ENCODE measurements at regions not wholly inside any gene's neighbourhood (a gene's known extent, or its start where the extent isn't known, plus 50 kb on each side); places are given as distances from the start of the nearest gene placed in this dataset.

DNA sequence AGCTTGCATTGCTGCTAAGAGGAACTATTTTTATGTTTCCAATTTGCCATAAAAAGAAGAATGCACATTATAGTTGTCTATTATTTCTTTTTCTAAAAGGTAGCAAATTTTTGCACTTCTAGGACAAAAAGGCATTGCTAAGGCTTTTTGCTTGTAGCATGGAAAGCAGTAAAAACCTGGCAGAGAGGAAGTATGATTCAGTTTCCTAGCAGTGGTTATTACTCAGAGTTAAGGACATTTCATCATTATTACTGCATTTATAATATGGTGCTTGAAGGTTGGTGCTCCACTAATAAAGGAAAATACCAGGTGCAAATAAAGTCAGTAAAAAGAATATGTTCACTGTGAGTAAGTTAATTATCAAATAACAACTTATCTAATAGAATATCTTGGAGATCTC, 179.8 kb upstream of the PLPPR1 start:
- Histone ChIP-seq H3K9me3 (no peaks in the 10 kb centered on the region), H3K4me1 (no peaks in the 10 kb centered on the region), H3K4me3 (no peak overlapping the region), H3K36me3 (no peaks in the 10 kb centered on the region), H3K27me3 (no peaks in the 10 kb centered on the region), H3K27ac (no peak overlapping the region)
- TF ChIP-seq CTCF (IDR thresholded peaks at IDR 0.05), result no peak
- TF ChIP-seq POLR2A (IDR thresholded peaks at IDR 0.05), result no peak
- DNase-seq (ENCODE audit: low spot score in 2 of 2), result no peak

- 20% methylated on average over 4 of the region's 4 CpGs for WGBS
- H3K27me3 ChIP-seq, result no peaks in the 10 kb centered on the region
- H3K27ac ChIP-seq, result no peak overlapping the region
- no peak for DNase-seq (ENCODE audit: low spot score in 2 of 2)
- H3K36me3 ChIP-seq, result no peaks in the 10 kb centered on the region
- H3K4me1 ChIP-seq, result no peaks in the 10 kb centered on the region
- TF ChIP-seq POLR2AphosphoS5 (IDR thresholded peaks at IDR 0.05) (no peak), CTCF (IDR thresholded peaks at IDR 0.05) (no peak), EP300 (IDR thresholded peaks at IDR 0.05) (no peak), POLR2A (IDR thresholded peaks at IDR 0.05) (no peak)
- H3K4me3 ChIP-seq, result no peak overlapping the region
- no peaks in the 10 kb centered on the region for H3K9me3 ChIP-seq
These were observed 176.4 kb upstream of the PLPPR1 start for GRCh38 chr9:100852088-100852487.

DNA sequence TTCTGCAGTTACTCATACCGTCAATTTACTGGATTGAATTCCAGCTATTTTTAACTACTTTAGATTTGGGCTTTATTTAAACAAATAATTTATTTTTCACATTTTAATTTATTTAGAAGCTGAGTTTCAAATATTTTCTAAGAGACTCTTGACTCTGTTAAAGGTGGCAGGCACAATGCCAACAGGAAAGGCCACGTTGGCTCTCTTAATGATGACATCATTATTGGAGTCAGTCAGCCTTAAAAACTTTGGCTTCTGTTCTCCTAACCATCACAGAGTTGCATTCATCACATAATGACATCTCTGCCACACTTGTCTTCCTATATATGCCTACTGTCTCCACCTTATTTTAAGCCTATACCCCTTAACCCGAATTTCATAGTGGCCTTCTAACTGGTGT, 172.3 kb upstream of the PLPPR1 start:
- WGBS, result 43% methylated on average over 3 of the region's 3 CpGs
- no peaks in the 10 kb centered on the region for H3K36me3 ChIP-seq
- DNase-seq (ENCODE audit: low spot score in 2 of 2), result no peak
- no peaks in the 10 kb centered on the region for H3K4me1 ChIP-seq
- H3K27me3 ChIP-seq, result no peaks in the 10 kb centered on the region
- no peak overlapping the region for H3K4me3 ChIP-seq
- peaks cover 3% of the 10 kb centered on the region for H3K9me3 ChIP-seq
- no peak for TF ChIP-seq POLR2A (IDR thresholded peaks at IDR 0.05)
- no peak overlapping the region for H3K27ac ChIP-seq

GRCh38 chr9:100865111-100865510, 163.4 kb upstream of the PLPPR1 start:
- H3K27ac ChIP-seq, result no peak overlapping the region

GRCh38 chr9:100865648-100866047, 162.9 kb upstream of the PLPPR1 start:
- TF ChIP-seq POLR2A (IDR thresholded peaks at IDR 0.05) (no peak), POLR2AphosphoS5 (IDR thresholded peaks at IDR 0.05) (no peak), CTCF (IDR thresholded peaks at IDR 0.05) (no peak), EP300 (IDR thresholded peaks at IDR 0.05) (no peak)
- 84% methylated on average over 4 of the region's 4 CpGs for whole genome bisulfite sequencing
- Histone ChIP-seq H3K9me3 (no peaks in the 10 kb centered on the region), H3K27me3 (no peaks in the 10 kb centered on the region), H3K27ac (no peak overlapping the region), H3K4me3 (no peak overlapping the region), H3K4me1 (no peaks in the 10 kb centered on the region), H3K36me3 (no peaks in the 10 kb centered on the region)
- DNase-seq (ENCODE audit: low spot score in 2 of 2), result no peak

More at GRCh38 chr9:100865111-100865510, 163.4 kb upstream of the PLPPR1 start:
- no peak for DNase-seq (ENCODE audit: low spot score in 2 of 2)
- Histone ChIP-seq H3K27me3 (no peaks in the 10 kb centered on the region), H3K9me3 (peaks cover 3% of the 10 kb centered on the region), H3K36me3 (no peaks in the 10 kb centered on the region), H3K4me3 (no peak overlapping the region), H3K4me1 (no peaks in the 10 kb centered on the region)
- WGBS, result 85% methylated on average over 3 of the region's 3 CpGs
- TF ChIP-seq EP300 (IDR thresholded peaks at IDR 0.05), result no peak
- TF ChIP-seq CTCF (IDR thresholded peaks at IDR 0.05), result no peak
- no peak for TF ChIP-seq POLR2AphosphoS5 (IDR thresholded peaks at IDR 0.05)
- no peak for TF ChIP-seq POLR2A (IDR thresholded peaks at IDR 0.05)

GRCh38 chr9:100869326-100869725, 159.2 kb upstream of the PLPPR1 start:
- no peak for TF ChIP-seq POLR2AphosphoS5 (IDR thresholded peaks at IDR 0.05)
- TF ChIP-seq POLR2A (IDR thresholded peaks at IDR 0.05), result no peak
- TF ChIP-seq CTCF (IDR thresholded peaks at IDR 0.05), result no peak
- TF ChIP-seq EP300 (IDR thresholded peaks at IDR 0.05), result no peak
- no peak overlapping the region for H3K27ac ChIP-seq
- no peak overlapping the region for H3K4me3 ChIP-seq
- no peaks in the 10 kb centered on the region for H3K4me1 ChIP-seq
- H3K9me3 ChIP-seq, result no peaks in the 10 kb centered on the region
- no peak for DNase-seq (ENCODE audit: low spot score in 2 of 2)
- H3K36me3 ChIP-seq, result no peaks in the 10 kb centered on the region
- no peaks in the 10 kb centered on the region for H3K27me3 ChIP-seq
- 82% methylated on average over 3 of the region's 3 CpGs for WGBS

Data from suprapubic skin (tissue), 4 donors.